Thoracic aorta (tissue), 2 donors: ENCODE measurements at regions not wholly inside any gene's neighbourhood (a gene's known extent, or its start where the extent isn't known, plus 50 kb on each side); places are given as distances from the start of the nearest gene placed in this dataset.

Experiments
- ATAC-seq: fragments of 150-250 bp; one replicate; pipeline ENCODE4 v1.8.0; 2017; ENCODE audit warnings: low read depth; ENCODE audit not compliant: insufficient number of reproducible peaks, low FRiP score
- DNase-seq: peaks from one replicate; pipeline ENCODE4 v3.0.0-alpha.2; 2020; ENCODE audit warnings: low spot score
- H3K27ac ChIP-seq, 2 donors: fragments of 200-600 bp; sonication (generic); 1 replicate in 1 of 2; 2 replicates in 1 of 2; pipeline ENCODE4 v1.5.1; 2016; ENCODE audit warnings: mild to moderate bottlenecking in 2 of 2, moderate library complexity in 2 of 2
- H3K27me3 ChIP-seq: fragments of 200-600 bp; sonication (generic); replicated peaks from 2 replicates; pipeline ENCODE4 v1.6.0; 2016; ENCODE audit warnings: mild to moderate bottlenecking; ENCODE audit not compliant: insufficient read depth
- H3K36me3 ChIP-seq: fragments of 200-600 bp; sonication (generic); one replicate; pipeline ENCODE4 v1.5.1; 2016
- H3K4me1 ChIP-seq, 2 donors: fragments of 200-600 bp; sonication (generic); 1 replicate in 1 of 2; 2 replicates in 1 of 2; pipeline versions ENCODE4 v1.5.1 to v1.6.0; 2016; ENCODE audit warnings: low read depth in 2 of 2, mild to moderate bottlenecking in 1 of 2; ENCODE audit not compliant: control insufficient read depth in 1 of 2
- H3K4me3 ChIP-seq: fragments of 200-600 bp; sonication (generic); 2 replicates; pipeline ENCODE4 v1.5.1; 2016; ENCODE audit warnings: mild to moderate bottlenecking
- H3K9me3 ChIP-seq: fragments of 200-600 bp; sonication (generic); 2 replicates; pipeline ENCODE4 v1.5.1; 2016
- TF ChIP-seq, protein P1 (sequence below): fragments of 200-600 bp; sonication (generic); IDR thresholded peaks from one replicate; pipeline ENCODE4 v1.5.1; 2019; ENCODE audit warnings: antibody characterized with exemption

DNA sequence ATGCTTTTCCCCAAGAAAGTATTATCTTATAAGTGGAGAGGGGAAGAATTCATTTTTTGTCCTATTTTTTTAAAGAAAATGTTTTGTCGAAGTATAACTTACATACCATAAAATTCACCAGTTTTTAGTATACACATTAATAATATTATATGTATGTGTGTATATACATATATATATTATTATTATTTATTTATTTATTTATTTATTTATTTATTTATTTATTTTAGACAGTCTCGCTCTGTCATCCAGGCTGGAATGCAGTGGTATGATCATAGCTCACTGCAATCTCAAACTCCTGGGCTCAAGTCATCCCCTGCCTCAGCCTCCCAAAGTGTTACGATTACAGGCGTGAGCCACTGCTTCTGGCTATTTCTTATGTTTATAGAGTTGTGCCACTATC, 334.1 kb downstream of the ZNF674 start:
- ATAC-seq, result no peak
- TF ChIP-seq, protein P1, sequence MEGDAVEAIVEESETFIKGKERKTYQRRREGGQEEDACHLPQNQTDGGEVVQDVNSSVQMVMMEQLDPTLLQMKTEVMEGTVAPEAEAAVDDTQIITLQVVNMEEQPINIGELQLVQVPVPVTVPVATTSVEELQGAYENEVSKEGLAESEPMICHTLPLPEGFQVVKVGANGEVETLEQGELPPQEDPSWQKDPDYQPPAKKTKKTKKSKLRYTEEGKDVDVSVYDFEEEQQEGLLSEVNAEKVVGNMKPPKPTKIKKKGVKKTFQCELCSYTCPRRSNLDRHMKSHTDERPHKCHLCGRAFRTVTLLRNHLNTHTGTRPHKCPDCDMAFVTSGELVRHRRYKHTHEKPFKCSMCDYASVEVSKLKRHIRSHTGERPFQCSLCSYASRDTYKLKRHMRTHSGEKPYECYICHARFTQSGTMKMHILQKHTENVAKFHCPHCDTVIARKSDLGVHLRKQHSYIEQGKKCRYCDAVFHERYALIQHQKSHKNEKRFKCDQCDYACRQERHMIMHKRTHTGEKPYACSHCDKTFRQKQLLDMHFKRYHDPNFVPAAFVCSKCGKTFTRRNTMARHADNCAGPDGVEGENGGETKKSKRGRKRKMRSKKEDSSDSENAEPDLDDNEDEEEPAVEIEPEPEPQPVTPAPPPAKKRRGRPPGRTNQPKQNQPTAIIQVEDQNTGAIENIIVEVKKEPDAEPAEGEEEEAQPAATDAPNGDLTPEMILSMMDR, result no peak
- peaks cover 0 to 18% of the 10 kb centered on the region in 2 donors for H3K4me1 ChIP-seq
- H3K36me3 ChIP-seq, result no peaks in the 10 kb centered on the region
- DNase-seq, result no peak
- no peaks in the 10 kb centered on the region for H3K27me3 ChIP-seq
- H3K4me3 ChIP-seq, result no peak overlapping the region
- no peak overlapping the region for H3K27ac ChIP-seq
- H3K9me3 ChIP-seq, result no peaks in the 10 kb centered on the region

DNA sequence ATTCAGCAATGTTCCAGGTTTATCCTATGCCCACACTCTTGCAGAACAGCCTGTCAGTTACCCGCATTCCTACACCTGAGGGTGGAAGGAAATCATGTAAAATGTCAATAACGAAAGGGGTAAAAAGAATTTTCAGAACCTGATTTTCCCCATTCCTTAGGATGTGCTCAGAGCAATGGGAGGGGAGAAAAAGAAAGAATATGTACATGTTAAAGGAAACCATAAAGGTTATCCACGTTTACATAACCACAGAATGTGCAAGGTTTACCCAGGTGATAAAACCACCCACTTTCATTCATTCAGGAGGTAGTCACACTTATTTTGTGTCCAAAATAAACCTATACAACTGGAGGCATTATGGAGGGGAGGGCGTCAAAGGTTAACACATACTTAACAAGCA, 335.5 kb downstream of the ZNF674 start:
- H3K27me3 ChIP-seq, result no peaks in the 10 kb centered on the region
- DNase-seq, result no peak

DNA sequence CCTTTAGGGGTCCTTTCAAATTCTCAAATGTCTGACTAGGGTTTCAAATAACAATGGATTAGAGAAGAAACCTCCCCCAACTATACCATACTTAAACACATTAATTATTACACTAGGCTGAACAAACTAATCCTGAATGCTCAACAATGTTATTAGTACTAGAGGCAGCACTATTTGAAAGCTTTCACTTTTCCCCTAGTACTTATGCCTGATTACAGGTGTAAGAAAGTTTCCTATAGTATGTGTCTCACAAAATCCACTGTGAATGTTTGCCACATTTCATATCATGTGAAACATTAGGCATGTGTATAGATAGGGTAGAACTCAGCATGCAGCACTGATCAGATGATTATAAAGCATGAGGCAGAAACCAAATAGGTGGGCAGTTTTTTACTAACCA, 336.2 kb downstream of the ZNF674 start:
- no peaks in the 10 kb centered on the region for H3K9me3 ChIP-seq
- TF ChIP-seq, protein P1, result no peak
- H3K4me1 ChIP-seq, result peaks cover 0 to 15% of the 10 kb centered on the region in 2 donors
- no peak for ATAC-seq
- no peak overlapping the region for H3K4me3 ChIP-seq
- DNase-seq, result no peak
- H3K27ac ChIP-seq, result peak overlapping the region in 1 of 2 donors; percentile 30
- no peaks in the 10 kb centered on the region for H3K36me3 ChIP-seq
- H3K27me3 ChIP-seq, result no peaks in the 10 kb centered on the region

More for the DNA sequence above, 335.5 kb downstream of the ZNF674 start:
- no peak overlapping the region for H3K4me3 ChIP-seq
- TF ChIP-seq, protein P1, result no peak
- H3K9me3 ChIP-seq, result no peaks in the 10 kb centered on the region
- no peak for ATAC-seq
- peaks cover 0 to 15% of the 10 kb centered on the region in 2 donors for H3K4me1 ChIP-seq
- H3K36me3 ChIP-seq, result no peaks in the 10 kb centered on the region
- H3K27ac ChIP-seq, result no peak overlapping the region

DNA sequence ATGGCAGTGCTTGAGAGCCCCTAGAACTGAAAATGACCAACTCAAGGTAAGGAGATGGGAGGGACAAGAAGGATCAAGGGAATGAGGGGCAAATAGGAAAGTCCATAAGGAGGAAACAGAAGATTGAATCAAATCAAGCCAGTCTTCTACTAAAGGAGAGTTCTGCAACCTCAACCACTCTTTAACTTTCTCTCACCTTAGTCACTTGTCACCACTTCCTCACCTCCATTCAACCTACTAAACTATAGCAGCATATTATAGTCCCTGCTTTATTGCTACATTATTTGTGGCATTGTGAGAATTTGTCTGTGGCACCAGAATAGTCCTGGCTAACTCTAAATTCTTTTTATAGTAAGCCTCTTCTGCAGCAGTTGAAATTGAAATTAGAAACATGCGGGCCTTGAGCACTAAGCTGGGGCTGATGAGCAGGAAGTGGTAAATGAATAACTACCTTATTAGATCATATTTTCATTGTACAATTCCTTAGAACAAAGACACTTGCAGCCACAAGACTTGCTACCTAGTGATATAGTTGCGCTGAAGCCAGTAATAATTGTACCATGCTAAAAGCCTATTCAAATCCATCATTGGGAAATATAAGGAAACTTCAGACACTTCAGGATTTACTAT, 336.9 kb downstream of the ZNF674 start:
- DNase-seq (no peak), ATAC-seq (no peak)
- Histone ChIP-seq H3K4me3 (no peak overlapping the region), H3K4me1 (peaks cover 0 to 15% of the 10 kb centered on the region in 2 donors), H3K27ac (peak overlapping the region in 1 of 2 donors; percentile 30), H3K36me3 (no peaks in the 10 kb centered on the region), H3K27me3 (no peaks in the 10 kb centered on the region), H3K9me3 (no peaks in the 10 kb centered on the region)
- TF ChIP-seq, protein P1, result no peak

DNA sequence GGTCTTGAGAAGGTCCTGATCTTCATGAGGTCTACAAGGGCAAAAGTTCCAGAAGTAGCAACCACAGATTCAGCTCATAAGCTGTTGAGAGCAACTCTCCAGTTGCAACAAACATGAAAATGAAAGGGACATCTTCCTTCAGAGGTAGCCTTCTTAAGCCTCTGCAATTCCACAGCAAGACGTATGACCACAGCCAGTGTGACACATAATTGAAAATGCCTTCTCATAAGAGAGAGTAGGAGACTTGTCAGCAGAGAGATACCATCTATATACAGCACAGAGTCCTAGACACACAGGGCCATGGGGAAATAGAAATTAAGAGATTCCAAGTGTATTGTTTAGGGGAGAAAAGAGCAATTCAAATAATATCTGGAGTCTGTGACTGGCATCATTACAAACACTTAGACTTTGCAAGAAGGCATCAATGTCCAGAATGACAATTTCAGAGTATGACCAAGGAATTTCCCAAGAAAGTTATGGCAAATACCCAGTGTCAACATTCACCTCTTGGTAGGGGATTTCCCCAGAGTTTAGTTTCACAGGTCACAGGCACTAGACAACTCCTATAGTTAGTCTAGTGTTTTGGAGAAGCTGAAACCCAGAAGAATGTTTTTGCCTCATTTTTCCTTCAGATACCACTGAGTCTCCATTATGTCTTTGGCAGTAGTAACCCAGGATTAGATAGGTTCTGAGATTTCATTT, 340.3 kb downstream of the ZNF674 start:
- H3K4me1 ChIP-seq, result peaks cover 0 to 15% of the 10 kb centered on the region in 2 donors
- no peaks in the 10 kb centered on the region for H3K36me3 ChIP-seq
- no peak overlapping the region for H3K4me3 ChIP-seq
- H3K27ac ChIP-seq, result no peak overlapping the region
- DNase-seq (no peak), ATAC-seq (no peak)
- H3K27me3 ChIP-seq, result no peaks in the 10 kb centered on the region
- no peaks in the 10 kb centered on the region for H3K9me3 ChIP-seq
- TF ChIP-seq, protein P1, result no peak
